ENCODE measurements at regions not wholly inside any gene's neighbourhood (a gene's known extent, or its start where the extent isn't known, plus 50 kb on each side); places are given as distances from the start of the nearest gene placed in this dataset.

- DNase-seq, result no peak
These were observed 100.9 kb upstream of the ROPN1 start for GRCh38 chr3:124092811-124093210.

- no peak for DNase-seq
These were observed 102.6 kb upstream of the ROPN1 start for GRCh38 chr3:124094496-124094895.

GRCh38 chr3:124097362-124098131 is 105.6 kb upstream of the ROPN1 start:
- DNase-seq, result no peak

- no peak for DNase-seq
These were observed 109.7 kb upstream of the ROPN1 start for GRCh38 chr3:124101643-124102042.

GRCh38 chr3:124107104-124107890 is 115.4 kb upstream of the ROPN1 start:
- no peak for DNase-seq

- no peak for DNase-seq
These were observed 116.5 kb upstream of the ROPN1 start for GRCh38 chr3:124108446-124108845.

GRCh38 chr3:124113485-124113884 is 121.6 kb upstream of the ROPN1 start:
- DNase-seq, result no peak

GRCh38 chr3:124115279-124115678 is 123.4 kb upstream of the ROPN1 start:
- DNase-seq, result peak; percentile 17

GRCh38 chr3:124115956-124116355 is 124.0 kb upstream of the ROPN1 start:
- DNase-seq, result no peak

GRCh38 chr3:124116906-124117305 is 125.0 kb upstream of the ROPN1 start:
- DNase-seq, result no peak

- DNase-seq, result no peak
These were observed 125.6 kb upstream of the ROPN1 start for GRCh38 chr3:124117486-124117885.

- DNase-seq, result no peak
These were observed 126.5 kb upstream of the ROPN1 start for GRCh38 chr3:124118397-124118796.

- DNase-seq, result no peak
These were observed 127.3 kb upstream of the ROPN1 start for GRCh38 chr3:124119056-124119716.

- no peak for DNase-seq
These were observed 129.7 kb upstream of the ROPN1 start for GRCh38 chr3:124121379-124122312.

- DNase-seq, result peak; percentile 29
These were observed 133.4 kb upstream of the ROPN1 start for GRCh38 chr3:124125315-124125714.

- no peak for DNase-seq
These were observed 134.6 kb upstream of the ROPN1 start for GRCh38 chr3:124126436-124127023.

- DNase-seq, result no peak
These were observed 139.2 kb upstream of the ROPN1 start for GRCh38 chr3:124131158-124131557.

GRCh38 chr3:124131580-124131979 is 139.7 kb upstream of the ROPN1 start:
- DNase-seq, result peak; percentile 76

GRCh38 chr3:124132813-124133212 is 140.9 kb upstream of the ROPN1 start:
- no peak for DNase-seq

- no peak for DNase-seq
These were observed 141.5 kb upstream of the ROPN1 start for GRCh38 chr3:124133366-124133940.

GRCh38 chr3:124137216-124137615 is 145.3 kb upstream of the ROPN1 start:
- DNase-seq, result no peak

GRCh38 chr3:124138148-124138547 is 146.2 kb upstream of the ROPN1 start:
- DNase-seq, result no peak
